ENCODE measurements at regions not wholly inside any gene's neighbourhood (a gene's known extent, or its start where the extent isn't known, plus 50 kb on each side); places are given as distances from the start of the nearest gene placed in this dataset.

- TF ChIP-seq POLR2A (IDR thresholded peaks at IDR 0.05) (no peak), CTCF (IDR thresholded peaks at IDR 0.05) (no peak)
- H3K4me1 ChIP-seq, result no peaks in the 10 kb centered on the region
- no peak for DNase-seq
- H3K4me3 ChIP-seq, result no peak overlapping the region
- no peaks in the 10 kb centered on the region for H3K27me3 ChIP-seq
- H3K9me3 ChIP-seq, result no peaks in the 10 kb centered on the region
- H3K27ac ChIP-seq, result no peak overlapping the region
- no peaks in the 10 kb centered on the region for H3K36me3 ChIP-seq
Measured at GRCh38 chr9:71626395-71626794, 141.9 kb downstream of the CEMIP2 start.

- H3K4me3 ChIP-seq, result no peak overlapping the region
- no peaks in the 10 kb centered on the region for H3K36me3 ChIP-seq
- H3K27me3 ChIP-seq, result no peaks in the 10 kb centered on the region
- no peak for TF ChIP-seq POLR2A (IDR thresholded peaks at IDR 0.05)
- no peak for TF ChIP-seq CTCF (IDR thresholded peaks at IDR 0.05)
- DNase-seq, result no peak
- H3K4me1 ChIP-seq, result no peaks in the 10 kb centered on the region
- H3K27ac ChIP-seq, result no peak overlapping the region
- H3K9me3 ChIP-seq, result no peaks in the 10 kb centered on the region
Measured at GRCh38 chr9:71624728-71625127, 143.6 kb downstream of the CEMIP2 start.

GRCh38 chr9:71620746-71621145 lies 147.6 kb downstream of the CEMIP2 start:
- Histone ChIP-seq H3K4me1 (no peaks in the 10 kb centered on the region), H3K27ac (no peak overlapping the region), H3K27me3 (no peaks in the 10 kb centered on the region), H3K9me3 (no peaks in the 10 kb centered on the region), H3K4me3 (no peak overlapping the region), H3K36me3 (no peaks in the 10 kb centered on the region)
- no peak for DNase-seq
- TF ChIP-seq POLR2A (IDR thresholded peaks at IDR 0.05) (no peak), CTCF (IDR thresholded peaks at IDR 0.05) (no peak)

GRCh38 chr9:71620331-71620730 lies 148.0 kb downstream of the CEMIP2 start:
- no peaks in the 10 kb centered on the region for H3K27me3 ChIP-seq
- no peak for DNase-seq
- no peak for TF ChIP-seq CTCF (IDR thresholded peaks at IDR 0.05)
- TF ChIP-seq POLR2A (IDR thresholded peaks at IDR 0.05), result no peak
- H3K4me1 ChIP-seq, result no peaks in the 10 kb centered on the region
- H3K4me3 ChIP-seq, result no peak overlapping the region
- H3K9me3 ChIP-seq, result no peaks in the 10 kb centered on the region
- H3K36me3 ChIP-seq, result no peaks in the 10 kb centered on the region
- H3K27ac ChIP-seq, result no peak overlapping the region

DNA sequence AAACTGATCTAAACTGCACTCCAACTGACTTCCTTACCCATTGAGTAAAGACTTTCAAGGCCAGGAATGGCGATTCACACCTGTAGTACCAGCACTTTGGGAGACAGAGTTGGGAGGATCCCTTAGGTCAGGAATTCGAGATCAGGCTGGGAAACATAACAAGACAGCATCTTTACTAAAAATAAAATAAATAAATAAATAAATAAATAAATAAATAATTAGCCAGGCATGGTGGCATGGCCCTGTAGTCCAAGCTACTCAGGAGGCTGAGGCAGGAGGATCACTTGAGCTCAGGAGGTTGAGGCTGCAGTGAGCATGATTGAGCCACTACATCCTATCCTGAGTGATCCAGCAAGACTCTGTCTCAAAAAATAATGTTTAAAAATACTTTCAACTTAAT lies 148.4 kb downstream of the CEMIP2 start:
- Histone ChIP-seq H3K27me3 (no peaks in the 10 kb centered on the region), H3K9me3 (no peaks in the 10 kb centered on the region), H3K4me1 (no peaks in the 10 kb centered on the region), H3K36me3 (no peaks in the 10 kb centered on the region), H3K4me3 (no peak overlapping the region), H3K27ac (no peak overlapping the region)
- no peak for DNase-seq
- TF ChIP-seq POLR2A (IDR thresholded peaks at IDR 0.05) (no peak), CTCF (IDR thresholded peaks at IDR 0.05) (no peak)

DNA sequence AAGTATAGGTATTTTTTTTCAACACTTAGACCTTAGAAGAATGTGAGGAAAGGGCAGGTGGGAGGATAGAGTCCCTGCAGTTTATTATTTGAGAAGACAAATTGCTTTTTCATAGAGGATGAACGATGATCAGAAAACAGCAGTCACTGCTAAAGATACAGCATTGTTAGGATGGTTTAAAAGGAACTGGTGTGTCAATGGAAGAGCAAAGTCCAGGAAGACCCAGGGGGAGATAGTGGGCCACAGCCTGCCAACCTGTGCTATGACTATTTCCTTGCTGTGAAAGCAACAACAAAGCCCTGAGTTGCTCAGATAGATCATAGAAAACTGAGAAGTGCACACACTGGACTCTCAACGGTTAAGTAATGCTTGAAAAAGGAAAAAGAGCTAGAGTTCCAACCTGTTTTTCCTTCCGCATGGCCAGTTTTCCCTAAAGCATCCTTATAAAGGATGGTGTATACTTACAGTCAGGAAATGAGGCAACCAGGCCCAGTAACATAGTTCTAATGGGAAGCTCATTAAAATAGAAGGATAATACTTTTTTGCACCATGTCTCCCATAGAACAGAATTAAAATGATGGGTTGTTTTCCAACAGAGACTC lies 153.8 kb downstream of the CEMIP2 start:
- Histone ChIP-seq H3K36me3 (no peaks in the 10 kb centered on the region), H3K27me3 (no peaks in the 10 kb centered on the region), H3K27ac (no peak overlapping the region), H3K4me3 (no peak overlapping the region), H3K4me1 (no peaks in the 10 kb centered on the region), H3K9me3 (no peaks in the 10 kb centered on the region)
- DNase-seq, result no peak
- TF ChIP-seq CTCF (IDR thresholded peaks at IDR 0.05), result no peak
- TF ChIP-seq POLR2A (IDR thresholded peaks at IDR 0.05), result no peak

All from Peyer's patch (tissue), 4 donors.